GM12878 (cell line): ENCODE measurements at regions not wholly inside any gene's neighbourhood (a gene's known extent, or its start where the extent isn't known, plus 50 kb on each side); places are given as distances from the start of the nearest gene placed in this dataset.

ENCODE experiments used
- ATAC-seq: fragments of 200-7000 bp; cut with Tn5 transposase; 3 replicates; pipeline ENCODE4 v1.9.1; 2020; ENCODE audit warnings: mild to moderate bottlenecking, moderate library complexity
- BruUV-seq: library from RNA; stranded (reverse); fragments of 400-500 nt; replicated peaks from 2 replicates; lab custom pipeline; 2021; lab: Mats Ljungman, UMichigan
- CTCF ChIA-PET: fragments of 300-600 bp; sonication (Branson Sonifier 250); formaldehyde crosslinking; extraction: SDS; loops from one replicate; lab custom pipeline; 2021; ENCODE audit warnings: inconsistent platforms; lab: Yijun Ruan, JAX
- POLR2A ChIA-PET: fragments of 350-600 bp; formaldehyde crosslinking; extraction: SDS; loops from one replicate; lab custom pipeline; 2021; ENCODE audit warnings: inconsistent platforms; lab: Charles Lee
- RAD21 ChIA-PET: fragments of 300-600 bp; sonication (Branson Sonifier 250); formaldehyde crosslinking; loops from one replicate; lab custom pipeline; 2023; ENCODE audit warnings: antibody characterized with exemption; ENCODE audit not compliant: unreplicated experiment; lab: Charles Lee
- SMC1A ChIA-PET: fragments of 300-600 bp; sonication (Branson Sonifier 250); formaldehyde crosslinking; loops from one replicate; lab custom pipeline; 2023; ENCODE audit not compliant: unreplicated experiment, uncharacterized antibody; lab: Charles Lee
- DNase-seq: peaks from one replicate; pipeline ENCODE4 v3.0.0-alpha.2; 2011; ENCODE audit warnings: low read depth, low spot score
- FAIRE-seq: peaks from 3 replicates; lab custom pipeline; 2011; peaks lifted over from hg19 to GRCh38; lab: Jason Lieb, UNC
- H2AFZ ChIP-seq: 2 replicates; pipeline ENCODE4 v1.6.0; 2011; ENCODE audit warnings: low read depth, low read length, control low read depth; ENCODE audit not compliant: control insufficient read depth
- H3K27ac ChIP-seq: 2 replicates; pipeline ENCODE4 v1.5.1; 2011; ENCODE audit warnings: control low read depth; ENCODE audit not compliant: control insufficient read depth, insufficient read depth
- H3K27me3 ChIP-seq, 2 experiments: replicated peaks in 1 of 2; 2 replicates each; pipeline versions ENCODE4 v1.6.0 to v1.6.1; 2011; ENCODE audit warnings: low read length in 1 of 2; ENCODE audit not compliant: control insufficient read depth in 2 of 2, insufficient read depth in 2 of 2
- H3K36me3 ChIP-seq, 2 experiments: 2 replicates each; pipeline ENCODE4 v1.5.1; 2011; ENCODE audit warnings: low read length in 1 of 2; ENCODE audit not compliant: control insufficient read depth in 2 of 2, insufficient read depth in 2 of 2
- H3K4me1 ChIP-seq: 2 replicates; pipeline ENCODE4 v1.6.1; 2011; ENCODE audit warnings: mild to moderate bottlenecking, low read length, moderate library complexity, mixed read lengths; ENCODE audit not compliant: control insufficient read depth, insufficient read depth
- H3K4me2 ChIP-seq: 2 replicates; pipeline ENCODE4 v1.6.0; 2011; ENCODE audit warnings: control low read depth; ENCODE audit not compliant: control insufficient read depth, insufficient read depth
- H3K4me3 ChIP-seq: fragments of 200-600 bp; sonication (generic); 2 replicates; pipeline ENCODE4 v1.5.1; 2016
- H3K79me2 ChIP-seq: 2 replicates; pipeline ENCODE4 v1.6.0; 2011; ENCODE audit warnings: low read length; ENCODE audit not compliant: control insufficient read depth, insufficient read depth
- H3K9ac ChIP-seq: 2 replicates; pipeline ENCODE4 v1.8.0; 2011; ENCODE audit warnings: low read length, control low read depth, mixed read lengths; ENCODE audit not compliant: control insufficient read depth, insufficient read depth
- H3K9me3 ChIP-seq: replicated peaks from 3 replicates; pipeline ENCODE4 v1.5.1; 2011; ENCODE audit warnings: mild to moderate bottlenecking, low read length; ENCODE audit not compliant: control insufficient read depth, insufficient read depth
- H4K20me1 ChIP-seq: 2 replicates; pipeline ENCODE4 v1.6.0; 2011; ENCODE audit not compliant: control insufficient read depth, insufficient read depth
- BACH1 ChIP-seq: fragments of 450-650 bp; IDR thresholded peaks from 2 replicates; pipeline ENCODE4 v1.6.1; 2017; ENCODE audit warnings: mild to moderate bottlenecking, borderline replicate concordance
- BHLHE40 ChIP-seq, 2 experiments: fragments of 450-650 bp in 1 of 2; IDR thresholded peaks; 2 replicates each; pipeline ENCODE4 v1.6.1; 2011 to 2017; ENCODE audit warnings: low read depth in 2 of 2, borderline replicate concordance in 1 of 2, improper control_type of control experiment in 1 of 2, low read length in 1 of 2, mild to moderate bottlenecking in 1 of 2
- EP300 ChIP-seq, 2 experiments: fragments of 150-350 bp in 1 of 2; IDR thresholded peaks; 2 replicates each; pipeline ENCODE4 v1.6.1; 2011 to 2012; ENCODE audit warnings: low read depth in 2 of 2, low read length in 2 of 2, borderline replicate concordance in 1 of 2, improper control_type of control experiment in 1 of 2, inconsistent platforms in 1 of 2; ENCODE audit not compliant: control insufficient read depth in 1 of 2
- GABPA ChIP-seq: IDR thresholded peaks from 2 replicates; pipeline ENCODE4 v1.6.1; 2014; ENCODE audit warnings: antibody characterized with exemption, low read depth, mild to moderate bottlenecking, inconsistent platforms
- IRF4 ChIP-seq: IDR thresholded peaks from 2 replicates; pipeline ENCODE4 v1.6.1; 2011; ENCODE audit warnings: low read depth, low read length
- KAT2A ChIP-seq: conservative IDR thresholded peaks from 2 replicates; pipeline ENCODE4 v1.6.1; 2011; ENCODE audit warnings: low read depth, low read length; ENCODE audit not compliant: control insufficient read depth
- MTA3 ChIP-seq: IDR thresholded peaks from 2 replicates; pipeline ENCODE4 v1.6.1; 2012; ENCODE audit warnings: low read length, inconsistent platforms, borderline replicate concordance
- NFYB ChIP-seq: IDR thresholded peaks from 2 replicates; pipeline ENCODE4 v1.6.1; 2011; ENCODE audit warnings: low read depth, mild to moderate bottlenecking, low read length, improper control_type of control experiment, moderate library complexity; ENCODE audit not compliant: insufficient read depth
- POLR2AphosphoS2 ChIP-seq: IDR thresholded peaks from 2 replicates; pipeline ENCODE4 v1.6.1; 2011; ENCODE audit warnings: low read depth, mild to moderate bottlenecking, low read length, improper control_type of control experiment, moderate library complexity
- RFX5 ChIP-seq: IDR thresholded peaks from 2 replicates; pipeline ENCODE4 v1.6.1; 2011; ENCODE audit warnings: low read depth, low read length, improper control_type of control experiment
- ZNF24 ChIP-seq: fragments of 450-650 bp; IDR thresholded peaks from 2 replicates; pipeline ENCODE4 v1.6.1; 2017; ENCODE audit warnings: antibody characterized with exemption, mild to moderate bottlenecking
- WGBS: methylation state at CpG from one replicate; pipeline ENCODE4 v1.1.6; 2016; ENCODE audit warnings: low lambda C conversion rate; ENCODE audit not compliant: insufficient replicate concordance, insufficient coverage; ENCODE audit errors: missing lambda C conversion rate; 5-methylcytosine and 5-hydroxymethylcytosine counted together
- in situ Hi-C: fragments of 300-500 bp; cut with MboI; formaldehyde crosslinking; loops from 9 replicates; pipeline ENCODE4 v1.14.3; 2018; ENCODE audit warnings: mixed read lengths
- intact Hi-C: fragments of 100-400 bp; cut with micrococcal nuclease; formaldehyde crosslinking; loops from one replicate; pipeline ENCODE4 v1.14.2; 2022; ENCODE audit not compliant: unreplicated experiment
- TF ChIP-seq, protein P1 (sequence below): IDR thresholded peaks from 2 replicates; pipeline ENCODE4 v1.6.1; 2011; ENCODE audit warnings: borderline replicate concordance, low read depth, mild to moderate bottlenecking, moderate library complexity, low read length; ENCODE audit not compliant: insufficient read depth, poor library complexity, severe bottlenecking
- TF ChIP-seq, protein P2 (sequence below): IDR thresholded peaks from 2 replicates; pipeline ENCODE4 v1.6.1; 2012; ENCODE audit warnings: mild to moderate bottlenecking, low read depth, low read length
- TF ChIP-seq, protein P3 (sequence below): fragments of 450-650 bp; formaldehyde crosslinking; IDR thresholded peaks from 2 replicates; pipeline ENCODE4 v1.5.0; 2022; ENCODE audit warnings: mild to moderate bottlenecking, missing genetic modification characterization
- TF ChIP-seq, protein P4 (sequence below): IDR thresholded peaks from 2 replicates; pipeline ENCODE4 v1.6.1; 2011; ENCODE audit warnings: borderline replicate concordance, low read depth, mild to moderate bottlenecking, moderate library complexity, mixed read lengths, low read length; ENCODE audit not compliant: insufficient read depth; ENCODE audit errors: extremely low read length

- Histone ChIP-seq H2AFZ (no peak overlapping the region), H3K27me3 (no peaks in the 10 kb centered on the region; a peak in 2 of 4 replicates), H3K79me2 (no peaks in the 10 kb centered on the region), H3K27ac (no peak overlapping the region), H3K36me3 (no peaks in the 10 kb centered on the region; a peak in 1 of 4 replicates), H4K20me1 (no peaks in the 10 kb centered on the region), H3K9me3 (no peaks in the 10 kb centered on the region), H3K4me3 (no peak overlapping the region), H3K9ac (no peak overlapping the region), H3K4me1 (no peaks in the 10 kb centered on the region), H3K4me2 (no peak overlapping the region)
- ATAC-seq (no peak), FAIRE-seq (no peak), DNase-seq (no peak)
- no TSS peak for BruUV-seq
- in situ Hi-C loops = no loop called here
- TF ChIP-seq, protein P1, sequence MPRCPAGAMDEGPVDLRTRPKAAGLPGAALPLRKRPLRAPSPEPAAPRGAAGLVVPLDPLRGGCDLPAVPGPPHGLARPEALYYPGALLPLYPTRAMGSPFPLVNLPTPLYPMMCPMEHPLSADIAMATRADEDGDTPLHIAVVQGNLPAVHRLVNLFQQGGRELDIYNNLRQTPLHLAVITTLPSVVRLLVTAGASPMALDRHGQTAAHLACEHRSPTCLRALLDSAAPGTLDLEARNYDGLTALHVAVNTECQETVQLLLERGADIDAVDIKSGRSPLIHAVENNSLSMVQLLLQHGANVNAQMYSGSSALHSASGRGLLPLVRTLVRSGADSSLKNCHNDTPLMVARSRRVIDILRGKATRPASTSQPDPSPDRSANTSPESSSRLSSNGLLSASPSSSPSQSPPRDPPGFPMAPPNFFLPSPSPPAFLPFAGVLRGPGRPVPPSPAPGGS = no peak
- TF ChIP-seq MTA3 (no peak), ZNF24 (no peak), RFX5 (no peak), EP300 (IDR thresholded peaks at IDR 0.05; ENCODE audit: borderline replicate concordance in 1 of 2, control insufficient read depth in 1 of 2, low read depth in 2 of 2, low read length in 2 of 2) (no peak), NFYB (no peak), KAT2A (no peak), GABPA (no peak), BACH1 (no peak), POLR2AphosphoS2 (no peak), IRF4 (no peak), BHLHE40 (IDR thresholded peaks at IDR 0.05; ENCODE audit: borderline replicate concordance in 1 of 2, low read depth in 2 of 2, low read length in 1 of 2) (no peak)
- TF ChIP-seq, protein P2, sequence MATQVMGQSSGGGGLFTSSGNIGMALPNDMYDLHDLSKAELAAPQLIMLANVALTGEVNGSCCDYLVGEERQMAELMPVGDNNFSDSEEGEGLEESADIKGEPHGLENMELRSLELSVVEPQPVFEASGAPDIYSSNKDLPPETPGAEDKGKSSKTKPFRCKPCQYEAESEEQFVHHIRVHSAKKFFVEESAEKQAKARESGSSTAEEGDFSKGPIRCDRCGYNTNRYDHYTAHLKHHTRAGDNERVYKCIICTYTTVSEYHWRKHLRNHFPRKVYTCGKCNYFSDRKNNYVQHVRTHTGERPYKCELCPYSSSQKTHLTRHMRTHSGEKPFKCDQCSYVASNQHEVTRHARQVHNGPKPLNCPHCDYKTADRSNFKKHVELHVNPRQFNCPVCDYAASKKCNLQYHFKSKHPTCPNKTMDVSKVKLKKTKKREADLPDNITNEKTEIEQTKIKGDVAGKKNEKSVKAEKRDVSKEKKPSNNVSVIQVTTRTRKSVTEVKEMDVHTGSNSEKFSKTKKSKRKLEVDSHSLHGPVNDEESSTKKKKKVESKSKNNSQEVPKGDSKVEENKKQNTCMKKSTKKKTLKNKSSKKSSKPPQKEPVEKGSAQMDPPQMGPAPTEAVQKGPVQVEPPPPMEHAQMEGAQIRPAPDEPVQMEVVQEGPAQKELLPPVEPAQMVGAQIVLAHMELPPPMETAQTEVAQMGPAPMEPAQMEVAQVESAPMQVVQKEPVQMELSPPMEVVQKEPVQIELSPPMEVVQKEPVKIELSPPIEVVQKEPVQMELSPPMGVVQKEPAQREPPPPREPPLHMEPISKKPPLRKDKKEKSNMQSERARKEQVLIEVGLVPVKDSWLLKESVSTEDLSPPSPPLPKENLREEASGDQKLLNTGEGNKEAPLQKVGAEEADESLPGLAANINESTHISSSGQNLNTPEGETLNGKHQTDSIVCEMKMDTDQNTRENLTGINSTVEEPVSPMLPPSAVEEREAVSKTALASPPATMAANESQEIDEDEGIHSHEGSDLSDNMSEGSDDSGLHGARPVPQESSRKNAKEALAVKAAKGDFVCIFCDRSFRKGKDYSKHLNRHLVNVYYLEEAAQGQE = no peak
- TF ChIP-seq, protein P3, sequence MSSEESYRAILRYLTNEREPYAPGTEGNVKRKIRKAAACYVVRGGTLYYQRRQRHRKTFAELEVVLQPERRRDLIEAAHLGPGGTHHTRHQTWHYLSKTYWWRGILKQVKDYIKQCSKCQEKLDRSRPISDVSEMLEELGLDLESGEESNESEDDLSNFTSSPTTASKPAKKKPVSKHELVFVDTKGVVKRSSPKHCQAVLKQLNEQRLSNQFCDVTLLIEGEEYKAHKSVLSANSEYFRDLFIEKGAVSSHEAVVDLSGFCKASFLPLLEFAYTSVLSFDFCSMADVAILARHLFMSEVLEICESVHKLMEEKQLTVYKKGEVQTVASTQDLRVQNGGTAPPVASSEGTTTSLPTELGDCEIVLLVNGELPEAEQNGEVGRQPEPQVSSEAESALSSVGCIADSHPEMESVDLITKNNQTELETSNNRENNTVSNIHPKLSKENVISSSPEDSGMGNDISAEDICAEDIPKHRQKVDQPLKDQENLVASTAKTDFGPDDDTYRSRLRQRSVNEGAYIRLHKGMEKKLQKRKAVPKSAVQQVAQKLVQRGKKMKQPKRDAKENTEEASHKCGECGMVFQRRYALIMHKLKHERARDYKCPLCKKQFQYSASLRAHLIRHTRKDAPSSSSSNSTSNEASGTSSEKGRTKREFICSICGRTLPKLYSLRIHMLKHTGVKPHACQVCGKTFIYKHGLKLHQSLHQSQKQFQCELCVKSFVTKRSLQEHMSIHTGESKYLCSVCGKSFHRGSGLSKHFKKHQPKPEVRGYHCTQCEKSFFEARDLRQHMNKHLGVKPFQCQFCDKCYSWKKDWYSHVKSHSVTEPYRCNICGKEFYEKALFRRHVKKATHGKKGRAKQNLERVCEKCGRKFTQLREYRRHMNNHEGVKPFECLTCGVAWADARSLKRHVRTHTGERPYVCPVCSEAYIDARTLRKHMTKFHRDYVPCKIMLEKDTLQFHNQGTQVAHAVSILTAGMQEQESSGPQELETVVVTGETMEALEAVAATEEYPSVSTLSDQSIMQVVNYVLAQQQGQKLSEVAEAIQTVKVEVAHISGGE (CRISPR knock-in tag) = no peak
- TF ChIP-seq, protein P4, sequence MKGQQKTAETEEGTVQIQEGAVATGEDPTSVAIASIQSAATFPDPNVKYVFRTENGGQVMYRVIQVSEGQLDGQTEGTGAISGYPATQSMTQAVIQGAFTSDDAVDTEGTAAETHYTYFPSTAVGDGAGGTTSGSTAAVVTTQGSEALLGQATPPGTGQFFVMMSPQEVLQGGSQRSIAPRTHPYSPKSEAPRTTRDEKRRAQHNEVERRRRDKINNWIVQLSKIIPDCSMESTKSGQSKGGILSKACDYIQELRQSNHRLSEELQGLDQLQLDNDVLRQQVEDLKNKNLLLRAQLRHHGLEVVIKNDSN = no peak
- CTCF ChIA-PET = no interaction called here
- SMC1A ChIA-PET = no interaction called here
- POLR2A ChIA-PET = no interaction called here
- 63% methylated on average over 3 of the region's 3 CpGs for WGBS
- RAD21 ChIA-PET = no interaction called here
- intact Hi-C loops = no loop called here
These were observed 171.4 kb upstream of the SPATS2L start for GRCh38 chr2:200135082-200135481.
